ENCODE measurements at regions not wholly inside any gene's neighbourhood (a gene's known extent, or its start where the extent isn't known, plus 50 kb on each side); places are given as distances from the start of the nearest gene placed in this dataset.
A peak's percentile ranks its signal among the peaks of the same experiment; 100 is the strongest.
"Not testable (repeated sequence)": the region's sequence is repeated elsewhere in the genome, so short reads cannot be mapped to it uniquely, and the experiment has no call there.

- Histone ChIP-seq H3K4me3 (no peak overlapping the region), H3K4me1 (no peaks in the 10 kb centered on the region), H3K27ac (no peak overlapping the region), H3K9me3 (no peaks in the 10 kb centered on the region), H3K36me3 (no peaks in the 10 kb centered on the region), H3K27me3 (peaks cover 0 to 4% of the 10 kb centered on the region in 2 donors)
- TF ChIP-seq POLR2A (IDR thresholded peaks at IDR 0.05) (no peak), POLR2AphosphoS5 (IDR thresholded peaks at IDR 0.05) (no peak)
- TF ChIP-seq, protein P1, sequence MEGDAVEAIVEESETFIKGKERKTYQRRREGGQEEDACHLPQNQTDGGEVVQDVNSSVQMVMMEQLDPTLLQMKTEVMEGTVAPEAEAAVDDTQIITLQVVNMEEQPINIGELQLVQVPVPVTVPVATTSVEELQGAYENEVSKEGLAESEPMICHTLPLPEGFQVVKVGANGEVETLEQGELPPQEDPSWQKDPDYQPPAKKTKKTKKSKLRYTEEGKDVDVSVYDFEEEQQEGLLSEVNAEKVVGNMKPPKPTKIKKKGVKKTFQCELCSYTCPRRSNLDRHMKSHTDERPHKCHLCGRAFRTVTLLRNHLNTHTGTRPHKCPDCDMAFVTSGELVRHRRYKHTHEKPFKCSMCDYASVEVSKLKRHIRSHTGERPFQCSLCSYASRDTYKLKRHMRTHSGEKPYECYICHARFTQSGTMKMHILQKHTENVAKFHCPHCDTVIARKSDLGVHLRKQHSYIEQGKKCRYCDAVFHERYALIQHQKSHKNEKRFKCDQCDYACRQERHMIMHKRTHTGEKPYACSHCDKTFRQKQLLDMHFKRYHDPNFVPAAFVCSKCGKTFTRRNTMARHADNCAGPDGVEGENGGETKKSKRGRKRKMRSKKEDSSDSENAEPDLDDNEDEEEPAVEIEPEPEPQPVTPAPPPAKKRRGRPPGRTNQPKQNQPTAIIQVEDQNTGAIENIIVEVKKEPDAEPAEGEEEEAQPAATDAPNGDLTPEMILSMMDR (IDR thresholded peaks at IDR 0.05), result no peak
- DNase-seq (ENCODE audit: low spot score in 2 of 2), result peak; percentile 54 to 87
- intact Hi-C loops (cut with DNase I; ENCODE audit: low total_unique reads), result no loop called here
These were observed 104.4 kb upstream of the GOLGA6L6 start for GRCh38 chr15:20645956-20646355.

GRCh38 chr15:20644896-20645295 lies 103.3 kb upstream of the GOLGA6L6 start:
- H3K4me3 ChIP-seq, result no peak overlapping the region
- no peaks in the 10 kb centered on the region for H3K4me1 ChIP-seq
- H3K27ac ChIP-seq, result no peak overlapping the region
- DNase-seq (ENCODE audit: low spot score in 2 of 2), result no peak
- H3K9me3 ChIP-seq, result no peaks in the 10 kb centered on the region
- no peaks in the 10 kb centered on the region for H3K36me3 ChIP-seq
- TF ChIP-seq POLR2AphosphoS5 (IDR thresholded peaks at IDR 0.05) (no peak), POLR2A (IDR thresholded peaks at IDR 0.05) (no peak)
- TF ChIP-seq, protein P1 (IDR thresholded peaks at IDR 0.05), result no peak
- intact Hi-C loops (cut with DNase I; ENCODE audit: low total_unique reads), result no loop called here
- H3K27me3 ChIP-seq, result peaks cover 0 to 4% of the 10 kb centered on the region in 2 donors

GRCh38 chr15:20643829-20644425 lies 102.3 kb upstream of the GOLGA6L6 start:
- no peak for DNase-seq (ENCODE audit: low spot score in 2 of 2)
- Histone ChIP-seq H3K9me3 (no peaks in the 10 kb centered on the region), H3K27ac (no peak overlapping the region), H3K36me3 (no peaks in the 10 kb centered on the region), H3K4me3 (no peak overlapping the region), H3K4me1 (no peaks in the 10 kb centered on the region), H3K27me3 (peaks cover 0 to 4% of the 10 kb centered on the region in 2 donors)
- TF ChIP-seq, protein P1 (IDR thresholded peaks at IDR 0.05), result no peak
- intact Hi-C loops (cut with DNase I; ENCODE audit: low total_unique reads), result no loop called here

GRCh38 chr15:20643024-20643770 lies 101.6 kb upstream of the GOLGA6L6 start:
- TF ChIP-seq, protein P1 (IDR thresholded peaks at IDR 0.05), result no peak
- no peak for TF ChIP-seq POLR2A (IDR thresholded peaks at IDR 0.05)
- TF ChIP-seq POLR2AphosphoS5 (IDR thresholded peaks at IDR 0.05), result no peak
- no peak for DNase-seq (ENCODE audit: low spot score in 2 of 2)
- Histone ChIP-seq H3K36me3 (no peaks in the 10 kb centered on the region), H3K27me3 (peaks cover 0 to 4% of the 10 kb centered on the region in 2 donors), H3K9me3 (no peaks in the 10 kb centered on the region), H3K27ac (no peak overlapping the region), H3K4me1 (no peaks in the 10 kb centered on the region), H3K4me3 (no peak overlapping the region)
- intact Hi-C loops (cut with DNase I; ENCODE audit: low total_unique reads), result no loop called here

DNA sequence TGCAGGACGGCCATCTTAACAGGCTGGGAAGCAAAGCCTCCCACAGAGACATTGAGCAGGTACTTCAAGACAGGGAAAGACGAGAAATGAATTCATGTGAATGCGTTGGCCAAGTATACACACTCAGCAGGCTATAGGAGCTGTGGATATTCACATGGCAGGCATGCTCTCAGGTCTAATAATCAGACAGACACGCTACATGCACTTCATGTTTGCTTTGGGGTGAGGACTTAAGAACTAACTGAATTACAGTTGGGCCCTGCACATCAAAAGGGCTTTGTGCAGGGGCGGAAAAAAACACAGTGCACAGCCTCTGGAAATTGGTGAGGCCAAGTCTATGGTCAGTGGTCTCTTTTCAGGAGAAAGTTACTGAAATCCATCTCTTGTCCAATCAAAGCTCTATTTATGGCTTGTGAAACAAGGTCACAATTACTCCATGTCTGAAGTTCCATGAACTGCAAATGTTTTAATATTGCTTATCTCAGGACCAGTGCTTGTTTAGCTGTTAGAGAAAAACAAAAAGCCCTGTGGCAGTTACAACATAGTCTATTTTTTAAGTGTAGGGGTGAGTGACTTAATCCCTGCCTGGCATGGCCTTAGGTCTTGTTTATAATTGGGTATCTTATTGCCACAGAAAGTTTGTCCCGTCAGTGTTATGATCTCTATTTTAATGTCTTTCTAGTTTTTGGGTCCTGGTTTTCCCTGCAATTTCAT lies 100.6 kb upstream of the GOLGA6L6 start:
- TF ChIP-seq POLR2A (IDR thresholded peaks at IDR 0.05), result no peak
- TF ChIP-seq, protein P1 (IDR thresholded peaks at IDR 0.05), result no peak
- TF ChIP-seq POLR2AphosphoS5 (IDR thresholded peaks at IDR 0.05), result no peak
- Histone ChIP-seq H3K4me1 (no peaks in the 10 kb centered on the region), H3K36me3 (no peaks in the 10 kb centered on the region), H3K9me3 (no peaks in the 10 kb centered on the region), H3K4me3 (no peak overlapping the region), H3K27ac (no peak overlapping the region), H3K27me3 (peaks cover 0 to 4% of the 10 kb centered on the region in 2 donors)
- no peak for DNase-seq (ENCODE audit: low spot score in 2 of 2)
- intact Hi-C loops (cut with DNase I; ENCODE audit: low total_unique reads), result no loop called here

- H3K27ac ChIP-seq; DNase-seq (ENCODE audit: low spot score in 2 of 2); H3K36me3 ChIP-seq; intact Hi-C loops (cut with DNase I; ENCODE audit: low total_unique reads); H3K4me1 ChIP-seq; H3K9me3 ChIP-seq; H3K27me3 ChIP-seq; H3K4me3 ChIP-seq: not testable (repeated sequence)
These were observed 98.8 kb upstream of the GOLGA6L6 start for GRCh38 chr15:20640427-20640826.

DNA sequence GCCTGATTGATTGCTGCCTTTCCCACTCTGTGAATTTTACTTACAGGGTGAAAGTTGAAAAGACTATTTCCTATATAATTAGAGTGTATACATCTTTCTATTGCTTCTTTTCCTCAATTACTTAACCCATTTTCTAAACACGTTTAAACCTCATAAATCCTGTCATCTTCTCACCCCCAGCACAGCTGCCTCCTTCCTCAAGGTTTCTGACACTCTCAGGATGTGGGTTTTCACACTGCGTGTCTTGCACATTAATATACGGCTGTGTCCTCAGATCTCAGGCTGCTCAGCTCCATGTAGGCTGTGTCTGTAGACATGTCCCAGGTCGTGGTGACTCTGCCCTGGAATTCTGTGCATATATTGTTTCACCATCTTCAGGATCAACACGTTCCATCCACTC lies 97.6 kb upstream of the GOLGA6L6 start:
- DNase-seq (ENCODE audit: low spot score in 2 of 2); H3K4me3 ChIP-seq; H3K27me3 ChIP-seq; H3K27ac ChIP-seq; H3K9me3 ChIP-seq; H3K36me3 ChIP-seq; H3K4me1 ChIP-seq; intact Hi-C loops (cut with DNase I; ENCODE audit: low total_unique reads): not testable (repeated sequence)
